Ovary (tissue), 3 donors: ENCODE measurements at regions not wholly inside any gene's neighbourhood (a gene's known extent, or its start where the extent isn't known, plus 50 kb on each side); places are given as distances from the start of the nearest gene placed in this dataset.

ENCODE experiments used
- POLR2A ChIP-seq: fragments of 450-650 bp; IDR thresholded peaks from one replicate; pipeline ENCODE4 v1.6.1; 2017; ENCODE audit warnings: antibody characterized with exemption, mild to moderate bottlenecking, moderate library complexity
- TF ChIP-seq, protein P1 (sequence below), 3 donors: fragments of 450-650 bp in 2 of 3; fragments of 200-600 bp in 1 of 3; IDR thresholded peaks; one replicate each; pipeline versions ENCODE4 v1.5.1 to v1.8.0; 2016 to 2022; ENCODE audit warnings: antibody characterized with exemption in 3 of 3, mild to moderate bottlenecking in 1 of 3
- donor health status: DM: no; HTN: no; CAD: no.

DNA sequence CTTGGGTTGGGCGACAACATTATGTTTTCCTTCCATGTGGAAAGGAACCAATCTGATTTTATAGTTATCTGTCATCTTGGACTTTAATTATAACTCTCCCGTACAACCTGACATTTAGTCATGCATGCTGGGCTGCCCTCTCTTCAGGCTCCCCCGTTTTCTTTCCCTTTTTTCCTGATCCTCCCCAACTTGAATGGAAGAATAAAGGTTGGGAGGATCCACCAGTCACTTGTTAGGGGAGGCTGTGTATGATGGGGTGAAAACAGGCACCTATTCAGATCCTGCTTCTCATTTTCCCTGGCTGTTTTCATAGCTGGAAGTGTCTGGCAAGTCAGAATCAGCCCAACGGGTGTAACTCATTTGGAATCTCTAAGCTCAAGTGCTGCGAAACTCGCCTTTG lies 267.2 kb upstream of the SALL1 start:
- TF ChIP-seq, protein P1, sequence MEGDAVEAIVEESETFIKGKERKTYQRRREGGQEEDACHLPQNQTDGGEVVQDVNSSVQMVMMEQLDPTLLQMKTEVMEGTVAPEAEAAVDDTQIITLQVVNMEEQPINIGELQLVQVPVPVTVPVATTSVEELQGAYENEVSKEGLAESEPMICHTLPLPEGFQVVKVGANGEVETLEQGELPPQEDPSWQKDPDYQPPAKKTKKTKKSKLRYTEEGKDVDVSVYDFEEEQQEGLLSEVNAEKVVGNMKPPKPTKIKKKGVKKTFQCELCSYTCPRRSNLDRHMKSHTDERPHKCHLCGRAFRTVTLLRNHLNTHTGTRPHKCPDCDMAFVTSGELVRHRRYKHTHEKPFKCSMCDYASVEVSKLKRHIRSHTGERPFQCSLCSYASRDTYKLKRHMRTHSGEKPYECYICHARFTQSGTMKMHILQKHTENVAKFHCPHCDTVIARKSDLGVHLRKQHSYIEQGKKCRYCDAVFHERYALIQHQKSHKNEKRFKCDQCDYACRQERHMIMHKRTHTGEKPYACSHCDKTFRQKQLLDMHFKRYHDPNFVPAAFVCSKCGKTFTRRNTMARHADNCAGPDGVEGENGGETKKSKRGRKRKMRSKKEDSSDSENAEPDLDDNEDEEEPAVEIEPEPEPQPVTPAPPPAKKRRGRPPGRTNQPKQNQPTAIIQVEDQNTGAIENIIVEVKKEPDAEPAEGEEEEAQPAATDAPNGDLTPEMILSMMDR (IDR thresholded peaks at IDR 0.05): no peak
- TF ChIP-seq POLR2A: no peak
